CD14-positive monocyte (primary cell): ENCODE measurements at regions not wholly inside any gene's neighbourhood (a gene's known extent, or its start where the extent isn't known, plus 50 kb on each side); places are given as distances from the start of the nearest gene placed in this dataset.

Experiments
- DNase-seq, 3 donors: peaks; one replicate each; pipeline ENCODE4 v3.0.0-alpha.2; 2011 to 2022
- H2AFZ ChIP-seq: 2 replicates; pipeline ENCODE4 v1.6.0; 2012; ENCODE audit warnings: mild to moderate bottlenecking, low read depth, low read length, inconsistent platforms; ENCODE audit not compliant: insufficient read depth, poor library complexity, severe bottlenecking
- H3K27ac ChIP-seq, 2 donors: 1 replicate in 1 of 2; 2 replicates in 1 of 2; pipeline ENCODE4 v1.5.1; 2012 to 2013; ENCODE audit warnings: low read length in 2 of 2, control low read depth in 1 of 2, inconsistent platforms in 1 of 2, low read depth in 1 of 2, mild to moderate bottlenecking in 1 of 2
- H3K27me3 ChIP-seq, 2 donors: one replicate each; pipeline versions ENCODE4 v1.6.0 to v1.6.1; 2011 to 2013; ENCODE audit warnings: low read length in 2 of 2; ENCODE audit not compliant: control insufficient read depth in 2 of 2, insufficient read depth in 2 of 2
- H3K36me3 ChIP-seq, 2 donors: replicated peaks in 1 of 2; 1 replicate in 1 of 2; 2 replicates in 1 of 2; pipeline versions ENCODE4 v1.5.1 to v1.6.1; 2012 to 2013; ENCODE audit warnings: low read length in 2 of 2, control low read depth in 1 of 2, inconsistent platforms in 1 of 2, mild to moderate bottlenecking in 1 of 2; ENCODE audit not compliant: insufficient read depth in 2 of 2, control insufficient read depth in 1 of 2
- H3K4me1 ChIP-seq, 2 donors: 1 replicate in 1 of 2; 2 replicates in 1 of 2; pipeline versions ENCODE4 v1.5.1 to v1.6.1; 2012 to 2013; ENCODE audit warnings: low read length in 2 of 2, control low read depth in 1 of 2, inconsistent platforms in 1 of 2, mild to moderate bottlenecking in 1 of 2, moderate library complexity in 1 of 2; ENCODE audit not compliant: insufficient read depth in 2 of 2, control insufficient read depth in 1 of 2
- H3K4me2 ChIP-seq: replicated peaks from 2 replicates; pipeline ENCODE3; 2012; ENCODE audit warnings: low read length, moderate library complexity, mild to moderate bottlenecking; ENCODE audit not compliant: poor library complexity, severe bottlenecking; ENCODE audit errors: extremely low read depth
- H3K4me3 ChIP-seq, 3 experiments: fragments of 200-600 bp in 1 of 3; sonication (generic) in 1 of 3; replicated peaks in 1 of 3; 1 replicate in 2 of 3; 2 replicates in 1 of 3; pipeline ENCODE4 v1.5.1; 2011 to 2013; ENCODE audit warnings: low read length in 3 of 3, mild to moderate bottlenecking in 3 of 3, control low read depth in 2 of 3, low read depth in 2 of 3, inconsistent platforms in 1 of 3, moderate library complexity in 1 of 3
- H3K79me2 ChIP-seq: 2 replicates; pipeline ENCODE4 v1.6.0; 2012; ENCODE audit warnings: mild to moderate bottlenecking, control low read depth, inconsistent platforms, low read length, moderate library complexity; ENCODE audit not compliant: insufficient read depth
- H3K9ac ChIP-seq: 2 replicates; pipeline ENCODE4 v1.6.0; 2017; ENCODE audit warnings: low read length, mild to moderate bottlenecking; ENCODE audit not compliant: insufficient read depth, poor library complexity, severe bottlenecking
- H3K9me3 ChIP-seq, 2 donors: replicated peaks in 1 of 2; 1 replicate in 1 of 2; 2 replicates in 1 of 2; pipeline versions ENCODE4 v1.5.1 to v1.6.1; 2012 to 2013; ENCODE audit warnings: low read length in 2 of 2, control low read depth in 1 of 2; ENCODE audit not compliant: control insufficient read depth in 1 of 2, insufficient read depth in 1 of 2
- H4K20me1 ChIP-seq: 2 replicates; pipeline ENCODE4 v1.6.0; 2012; ENCODE audit warnings: mild to moderate bottlenecking, low read length, control low read depth, moderate library complexity; ENCODE audit not compliant: insufficient read depth
- H3K27ac Mint-ChIP-seq, 7 donors: one replicate each; pipeline ENCODE4 v1.8.0; 2020; ENCODE audit warnings: mild to moderate bottlenecking in 7 of 7, mixed read lengths in 7 of 7, moderate library complexity in 6 of 7, inconsistent platforms in 2 of 7
- H3K27me3 Mint-ChIP-seq, 3 donors: one replicate each; pipeline ENCODE4 v1.8.0; 2021 to 2022; ENCODE audit warnings: low read depth in 3 of 3, mild to moderate bottlenecking in 3 of 3, mixed read lengths in 3 of 3, moderate library complexity in 3 of 3, inconsistent platforms in 1 of 3
- H3K36me3 Mint-ChIP-seq, 2 donors: one replicate each; pipeline ENCODE4 v1.8.0; 2020; ENCODE audit warnings: mixed read lengths in 2 of 2, inconsistent platforms in 1 of 2, mild to moderate bottlenecking in 1 of 2
- H3K4me1 Mint-ChIP-seq: one replicate; pipeline ENCODE4 v1.8.0; 2020; ENCODE audit warnings: mild to moderate bottlenecking, mixed read lengths
- H3K4me3 Mint-ChIP-seq, 2 donors: one replicate each; pipeline ENCODE4 v1.8.0; 2020; ENCODE audit warnings: mild to moderate bottlenecking in 2 of 2, mixed read lengths in 2 of 2, moderate library complexity in 1 of 2
- H3K9me3 Mint-ChIP-seq, 7 donors: one replicate each; pipeline ENCODE4 v1.8.0; 2020 to 2022; ENCODE audit warnings: mixed read lengths in 7 of 7, mild to moderate bottlenecking in 6 of 7, moderate library complexity in 6 of 7, inconsistent platforms in 2 of 7
- WGBS: methylation state at CpG from one replicate; pipeline ENCODE4 v1.1.5; 2013; ENCODE audit warnings: missing lambda C conversion rate; ENCODE audit not compliant: insufficient coverage; 5-methylcytosine and 5-hydroxymethylcytosine counted together
- intact Hi-C, 2 donors: fragments of 100-400 bp; cut with micrococcal nuclease; formaldehyde crosslinking; loops; one replicate each; pipeline versions ENCODE4 v1.15.0 to v1.15.1; 2023
- TF ChIP-seq, protein P1 (sequence below): fragments of 200-600 bp; IDR thresholded peaks from one replicate; pipeline ENCODE4 v1.8.0; 2022; ENCODE audit warnings: antibody characterized with exemption, mild to moderate bottlenecking

- Histone ChIP-seq H3K9ac (no peak overlapping the region), H3K4me3 (no peak overlapping the region), H3K36me3 (no peaks in the 10 kb centered on the region), H3K9me3 (no peaks in the 10 kb centered on the region), H3K27ac (no peak overlapping the region), H4K20me1 (no peaks in the 10 kb centered on the region), H3K4me2 (no peak overlapping the region), H3K27me3 (no peaks in the 10 kb centered on the region), H3K4me1 (no peaks in the 10 kb centered on the region), H3K79me2 (no peaks in the 10 kb centered on the region), H2AFZ (no peak overlapping the region)
- TF ChIP-seq, protein P1, sequence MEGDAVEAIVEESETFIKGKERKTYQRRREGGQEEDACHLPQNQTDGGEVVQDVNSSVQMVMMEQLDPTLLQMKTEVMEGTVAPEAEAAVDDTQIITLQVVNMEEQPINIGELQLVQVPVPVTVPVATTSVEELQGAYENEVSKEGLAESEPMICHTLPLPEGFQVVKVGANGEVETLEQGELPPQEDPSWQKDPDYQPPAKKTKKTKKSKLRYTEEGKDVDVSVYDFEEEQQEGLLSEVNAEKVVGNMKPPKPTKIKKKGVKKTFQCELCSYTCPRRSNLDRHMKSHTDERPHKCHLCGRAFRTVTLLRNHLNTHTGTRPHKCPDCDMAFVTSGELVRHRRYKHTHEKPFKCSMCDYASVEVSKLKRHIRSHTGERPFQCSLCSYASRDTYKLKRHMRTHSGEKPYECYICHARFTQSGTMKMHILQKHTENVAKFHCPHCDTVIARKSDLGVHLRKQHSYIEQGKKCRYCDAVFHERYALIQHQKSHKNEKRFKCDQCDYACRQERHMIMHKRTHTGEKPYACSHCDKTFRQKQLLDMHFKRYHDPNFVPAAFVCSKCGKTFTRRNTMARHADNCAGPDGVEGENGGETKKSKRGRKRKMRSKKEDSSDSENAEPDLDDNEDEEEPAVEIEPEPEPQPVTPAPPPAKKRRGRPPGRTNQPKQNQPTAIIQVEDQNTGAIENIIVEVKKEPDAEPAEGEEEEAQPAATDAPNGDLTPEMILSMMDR = no peak
- no peaks in the 10 kb centered on the region for H3K36me3 Mint-ChIP-seq
- WGBS = 100% methylated on average over 1 of the region's 4 CpGs
- peaks cover 0 to 3% (median 0%) of the 10 kb centered on the region in 7 donors for H3K9me3 Mint-ChIP-seq
- H3K27me3 Mint-ChIP-seq = no peaks in the 10 kb centered on the region
- H3K4me3 Mint-ChIP-seq = no peak overlapping the region
- no peak overlapping the region for H3K27ac Mint-ChIP-seq
- intact Hi-C loops = no loop called here
- no peak for DNase-seq
- H3K4me1 Mint-ChIP-seq = no peaks in the 10 kb centered on the region
Observed at GRCh38 chr18:44135741-44136140, 544.9 kb upstream of the SETBP1 start.

DNA sequence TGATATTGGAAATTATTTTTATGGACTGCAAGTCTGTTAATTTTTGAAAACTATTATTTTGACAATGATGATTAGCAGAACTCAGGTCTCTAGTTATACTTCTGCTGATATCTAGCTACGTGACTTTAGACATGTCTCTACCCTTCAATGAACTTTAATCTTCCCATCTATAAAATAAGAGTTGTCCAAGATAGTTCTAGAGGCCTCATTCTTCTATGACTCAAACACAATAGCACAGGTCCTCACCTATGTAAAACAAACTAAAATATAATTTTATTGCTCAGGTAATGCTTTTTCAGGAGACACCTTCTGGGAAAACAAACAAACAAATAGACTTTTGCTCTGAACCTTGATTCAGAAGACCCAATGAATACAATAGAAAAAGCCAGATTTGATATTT, 544.4 kb upstream of the SETBP1 start:
- Mint-ChIP-seq H3K27me3 (no peaks in the 10 kb centered on the region), H3K4me1 (no peaks in the 10 kb centered on the region)

More for the DNA sequence above, 544.4 kb upstream of the SETBP1 start:
- H3K79me2 ChIP-seq = no peaks in the 10 kb centered on the region
- no peak overlapping the region for H3K9ac ChIP-seq
- H3K4me3 Mint-ChIP-seq = no peak overlapping the region
- DNase-seq = no peak
- no peak overlapping the region for H3K27ac ChIP-seq
- no peaks in the 10 kb centered on the region for H3K4me1 ChIP-seq
- no peak overlapping the region for H3K27ac Mint-ChIP-seq
- H3K4me2 ChIP-seq = no peak overlapping the region
- no CpG with 5 or more reads among the region's 1 CpG for WGBS
- no peak overlapping the region for H3K4me3 ChIP-seq
- no peaks in the 10 kb centered on the region for H4K20me1 ChIP-seq
- H3K36me3 Mint-ChIP-seq = no peaks in the 10 kb centered on the region
- intact Hi-C loops = no loop called here
- H3K9me3 ChIP-seq = no peaks in the 10 kb centered on the region
- H3K36me3 ChIP-seq = no peaks in the 10 kb centered on the region
- peaks cover 0 to 3% (median 0%) of the 10 kb centered on the region in 7 donors for H3K9me3 Mint-ChIP-seq
- H3K27me3 ChIP-seq = no peaks in the 10 kb centered on the region
- TF ChIP-seq, protein P1 = no peak
- no peak overlapping the region for H2AFZ ChIP-seq
